ENCODE measurements at regions not wholly inside any gene's neighbourhood (a gene's known extent, or its start where the extent isn't known, plus 50 kb on each side); places are given as distances from the start of the nearest gene placed in this dataset.

DNA sequence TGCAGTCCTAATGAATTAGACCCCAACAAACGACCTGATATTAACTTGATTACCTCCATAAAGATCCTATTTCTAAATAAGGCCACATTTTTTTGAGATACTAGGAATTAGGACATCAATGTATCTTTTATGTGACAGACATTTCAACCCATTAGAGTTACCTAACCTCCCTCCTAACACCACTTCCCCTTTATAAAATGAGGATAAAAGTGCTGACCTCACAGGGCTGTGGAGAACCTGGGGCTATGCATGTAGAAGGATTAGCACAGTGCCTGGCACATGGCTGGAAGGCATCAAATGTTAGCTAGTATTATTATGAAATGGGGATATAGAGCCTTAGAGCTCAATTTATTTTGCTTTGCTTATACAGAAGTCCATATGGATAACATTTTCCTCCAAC, 53.5 kb upstream of the LRRN1 start:
- intact Hi-C loops (cut with micrococcal nuclease), result no loop called here

DNA sequence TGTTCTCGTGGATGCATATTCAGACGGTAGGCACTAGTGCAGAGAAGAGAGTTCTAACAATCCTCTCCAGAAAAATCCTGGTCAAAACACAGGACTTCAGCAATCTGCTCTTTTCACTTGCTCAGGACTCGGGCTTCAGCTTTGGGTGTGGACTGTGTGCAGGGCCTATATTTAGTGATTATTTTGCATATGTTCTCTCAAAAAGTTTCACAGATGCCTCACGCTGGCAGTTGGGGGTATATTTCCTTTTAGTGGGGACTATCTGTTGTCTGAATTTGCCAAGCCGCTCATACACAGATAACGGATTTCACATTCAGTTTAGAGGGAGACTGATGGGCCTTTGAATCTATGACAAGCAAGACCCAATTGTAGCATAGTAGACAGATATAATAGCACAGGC, 54.4 kb upstream of the LRRN1 start:
- intact Hi-C loops (cut with micrococcal nuclease), result no loop called here

DNA sequence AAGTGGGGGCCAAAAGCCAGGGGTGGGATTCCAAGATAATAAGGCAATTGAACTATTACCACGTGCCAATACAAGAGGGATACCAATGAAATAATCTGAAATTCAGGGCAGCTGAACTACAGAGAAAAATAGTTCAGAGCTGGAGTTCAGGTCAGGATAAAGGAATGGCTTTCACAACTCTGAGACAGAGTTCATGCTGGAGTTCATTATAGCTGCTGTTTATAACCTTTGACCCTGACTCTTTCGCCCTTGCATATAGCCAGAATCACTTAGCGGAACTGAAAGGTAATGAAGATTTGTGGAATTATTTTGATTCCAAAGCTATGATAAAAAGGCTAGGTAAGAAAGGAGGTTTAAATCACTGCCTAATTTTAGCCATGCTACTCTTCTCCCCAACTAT, 55.5 kb upstream of the LRRN1 start:
- intact Hi-C loops (cut with micrococcal nuclease), result no loop called here

DNA sequence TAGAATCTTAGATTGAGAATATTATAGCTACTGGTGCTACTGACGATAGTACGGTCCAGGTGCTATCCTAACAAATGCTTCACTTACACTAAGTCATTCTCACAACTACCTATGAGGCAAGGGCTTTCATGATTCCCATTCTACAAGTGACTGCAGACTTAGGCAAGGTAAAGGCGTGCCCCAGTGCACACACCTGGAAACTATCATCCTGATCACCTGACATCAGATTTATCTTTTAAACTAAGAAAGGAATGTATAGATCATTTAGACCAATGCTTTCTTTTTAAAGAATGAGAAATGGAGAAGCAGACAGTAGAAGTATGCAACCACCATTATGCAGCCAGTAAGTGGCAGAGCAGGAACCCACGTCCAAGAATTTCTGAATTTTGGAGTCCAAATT, 59.2 kb upstream of the LRRN1 start:
- intact Hi-C loops (cut with micrococcal nuclease), result no loop called here

DNA sequence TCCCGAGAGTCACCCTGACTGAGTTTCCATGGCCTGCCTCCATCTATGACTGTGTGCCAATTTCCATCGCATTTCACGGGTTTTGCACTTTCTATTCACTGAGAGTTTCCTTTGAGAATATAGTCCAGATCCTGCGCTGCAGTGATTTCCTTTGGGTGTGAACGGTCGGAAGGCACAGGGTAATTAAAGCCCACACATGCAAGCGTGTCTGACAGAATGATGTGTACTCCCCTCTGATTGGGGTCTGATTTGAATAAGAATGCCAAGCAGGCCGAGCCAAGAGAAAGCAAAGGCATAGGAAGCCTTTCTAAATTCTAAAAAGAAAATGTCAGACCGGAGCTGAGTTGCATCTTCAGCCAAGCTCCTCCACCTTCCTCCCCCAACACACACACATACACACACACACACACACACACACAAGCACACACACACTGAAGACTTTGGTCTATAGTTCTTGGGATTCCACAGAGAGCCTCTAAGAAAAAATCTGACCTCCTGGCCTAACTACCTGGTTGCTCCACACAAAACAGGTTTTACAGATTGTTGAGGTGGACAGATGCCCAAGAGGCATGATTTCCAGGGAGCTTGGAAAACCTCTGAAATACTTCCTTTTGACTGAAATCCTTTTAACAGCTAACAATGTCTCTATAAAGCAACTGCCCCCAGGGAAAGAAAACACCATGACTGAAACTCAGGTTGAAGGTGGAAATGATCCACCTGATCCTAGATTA, 59.7 kb upstream of the LRRN1 start:
- intact Hi-C loops (cut with micrococcal nuclease), result no loop called here

DNA sequence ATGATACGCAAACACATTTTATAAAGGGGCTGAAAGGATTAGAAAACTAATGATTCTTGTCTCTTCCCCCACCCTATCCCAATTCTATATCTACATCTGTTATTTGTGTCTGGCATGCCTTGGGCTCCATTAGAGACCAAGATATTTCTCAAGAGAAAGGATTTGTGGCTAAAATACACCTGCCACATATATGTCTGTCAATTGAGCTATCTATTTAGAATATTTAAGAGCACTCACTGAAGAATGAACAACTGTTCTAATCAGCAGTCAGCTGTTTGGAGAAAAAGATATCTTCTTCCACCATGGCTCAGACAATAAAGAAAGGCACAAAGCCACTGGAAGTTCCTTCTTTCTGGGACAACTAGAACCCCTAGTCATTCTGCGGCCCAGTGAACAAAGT, 61.7 kb upstream of the LRRN1 start:
- intact Hi-C loops (cut with micrococcal nuclease), result no loop called here

DNA sequence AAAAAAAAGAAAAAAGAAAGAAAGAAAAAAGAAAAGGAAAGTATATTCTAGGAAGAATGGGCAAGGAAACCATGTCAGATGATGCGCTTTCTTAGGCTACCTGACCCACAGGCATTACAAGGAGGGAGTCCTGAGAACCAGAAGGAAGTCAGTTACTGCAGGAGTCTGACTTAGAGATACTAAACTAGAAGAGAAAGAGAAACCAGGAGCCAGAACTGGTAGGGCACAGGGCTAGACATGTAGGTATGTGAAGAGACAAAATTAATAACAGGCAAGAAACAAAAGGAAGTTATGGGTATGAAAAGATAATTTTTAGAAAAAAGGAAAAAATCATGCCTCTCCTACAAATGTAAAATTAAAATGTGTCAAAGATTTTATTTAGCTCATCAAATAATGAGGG, 63.3 kb upstream of the LRRN1 start:
- intact Hi-C loops (cut with micrococcal nuclease), result no loop called here

DNA sequence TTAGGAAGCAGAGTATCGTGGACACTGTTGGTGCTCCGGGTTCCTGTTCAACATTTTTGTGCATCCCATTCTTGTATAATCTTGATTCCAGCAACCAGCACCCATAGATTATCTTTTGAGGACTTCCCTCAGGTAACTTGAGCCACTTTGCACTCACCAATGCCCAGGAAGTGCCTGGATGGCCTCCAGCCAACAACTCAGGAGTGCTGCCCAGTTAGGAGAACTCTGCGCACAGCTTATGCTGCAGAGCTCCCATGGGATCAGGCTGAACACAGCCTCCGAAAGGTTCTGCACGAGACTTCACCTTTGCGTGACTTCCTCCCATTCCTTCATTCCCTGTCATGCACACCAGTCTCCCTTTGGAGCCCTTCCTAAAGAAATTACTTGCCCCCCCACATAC, 64.3 kb upstream of the LRRN1 start:
- intact Hi-C loops (cut with micrococcal nuclease), result no loop called here

DNA sequence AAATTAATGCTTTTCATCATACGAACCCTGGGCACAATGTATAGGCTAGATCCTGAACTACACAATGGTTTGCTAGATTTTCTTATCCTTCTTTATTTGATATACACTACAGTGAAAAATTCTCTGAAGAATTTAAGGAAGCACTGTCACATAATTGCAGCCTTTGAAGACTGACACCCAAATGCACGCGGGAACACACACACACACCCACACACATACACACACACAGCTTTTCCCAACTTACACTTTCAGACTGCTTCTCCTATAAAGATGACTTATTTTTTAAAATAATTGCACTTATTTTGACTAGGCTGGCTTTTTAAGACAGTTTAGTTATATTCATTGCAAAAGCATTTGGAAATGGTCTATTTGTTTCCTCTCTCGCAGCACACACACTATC, 70.0 kb upstream of the LRRN1 start:
- intact Hi-C loops (cut with micrococcal nuclease), result no loop called here

DNA sequence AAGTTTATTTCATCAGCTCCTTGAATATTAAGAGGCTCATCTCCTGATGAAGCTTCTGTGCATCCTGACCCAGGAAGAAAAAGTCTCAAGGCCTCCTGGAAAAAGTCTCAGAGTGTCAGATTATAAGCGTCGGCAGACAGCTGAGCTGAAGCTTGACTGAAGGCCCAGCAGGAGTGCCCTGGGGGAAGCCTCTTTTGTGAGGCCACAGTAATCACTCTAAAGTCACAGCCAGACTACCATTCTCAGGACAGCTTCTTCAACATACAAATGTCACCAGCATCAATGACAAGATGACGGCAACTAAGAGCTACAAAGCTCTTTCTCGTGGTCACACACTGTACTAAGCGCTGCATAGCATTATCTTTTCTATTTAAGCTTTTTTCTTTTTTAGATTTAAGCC, 72.7 kb upstream of the LRRN1 start:
- intact Hi-C loops (cut with micrococcal nuclease), result no loop called here

DNA sequence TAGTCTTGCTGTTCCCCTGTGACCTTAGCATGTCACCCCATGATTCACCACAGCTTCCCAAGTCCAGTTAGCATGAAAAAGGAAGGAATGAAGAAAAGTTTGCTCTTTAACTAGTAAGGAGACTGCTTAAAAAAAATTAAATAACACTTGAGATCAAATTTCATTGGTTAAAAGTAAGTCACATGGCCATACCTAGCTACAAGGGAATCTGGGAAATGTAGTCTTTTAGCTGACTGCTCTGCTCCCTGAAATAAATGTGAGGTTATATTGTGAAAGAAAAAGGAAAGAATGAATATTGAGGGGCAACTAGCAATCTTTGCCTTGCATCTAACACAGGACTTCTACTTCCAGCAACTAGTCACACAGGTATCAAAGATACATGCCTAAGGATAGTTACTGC, 84.7 kb upstream of the LRRN1 start:
- intact Hi-C loops (cut with micrococcal nuclease), result no loop called here

DNA sequence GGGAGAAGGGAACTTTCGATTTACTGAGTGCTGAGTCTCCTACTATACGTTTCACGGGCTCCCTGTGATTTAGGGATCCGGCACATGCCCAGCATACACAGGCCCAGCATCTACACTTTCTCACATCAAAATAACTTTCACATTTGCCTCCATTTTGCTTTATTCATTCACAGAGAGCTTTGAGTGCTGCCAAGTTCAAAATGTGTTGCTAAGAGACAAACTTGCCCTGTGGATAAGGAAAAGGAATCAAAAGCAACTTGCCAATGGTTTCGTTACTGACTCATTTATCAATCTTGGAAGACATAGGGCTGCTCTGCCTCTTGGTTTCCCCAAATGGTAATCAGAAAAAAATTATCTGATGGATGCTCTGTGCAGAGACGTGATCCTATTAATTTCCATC, 86.3 kb upstream of the LRRN1 start:
- intact Hi-C loops (cut with micrococcal nuclease), result no loop called here

DNA sequence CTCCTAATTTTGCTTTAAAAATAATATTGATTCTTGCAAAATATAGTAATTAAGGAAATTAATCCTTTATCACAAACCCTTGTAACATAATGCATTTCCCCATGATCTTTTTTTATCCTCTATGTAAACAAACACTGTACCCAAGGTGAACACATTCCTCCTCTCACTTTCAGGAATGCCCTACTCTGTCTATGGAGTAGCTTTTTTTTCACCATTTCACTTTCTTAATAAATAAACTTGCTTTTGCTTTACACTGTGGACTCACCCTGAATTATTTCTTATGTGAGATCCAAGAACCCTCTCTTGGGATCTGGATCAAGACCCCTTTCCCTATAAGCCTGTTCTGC, 90.5 kb upstream of the LRRN1 start:
- intact Hi-C loops (cut with micrococcal nuclease), result no loop called here

DNA sequence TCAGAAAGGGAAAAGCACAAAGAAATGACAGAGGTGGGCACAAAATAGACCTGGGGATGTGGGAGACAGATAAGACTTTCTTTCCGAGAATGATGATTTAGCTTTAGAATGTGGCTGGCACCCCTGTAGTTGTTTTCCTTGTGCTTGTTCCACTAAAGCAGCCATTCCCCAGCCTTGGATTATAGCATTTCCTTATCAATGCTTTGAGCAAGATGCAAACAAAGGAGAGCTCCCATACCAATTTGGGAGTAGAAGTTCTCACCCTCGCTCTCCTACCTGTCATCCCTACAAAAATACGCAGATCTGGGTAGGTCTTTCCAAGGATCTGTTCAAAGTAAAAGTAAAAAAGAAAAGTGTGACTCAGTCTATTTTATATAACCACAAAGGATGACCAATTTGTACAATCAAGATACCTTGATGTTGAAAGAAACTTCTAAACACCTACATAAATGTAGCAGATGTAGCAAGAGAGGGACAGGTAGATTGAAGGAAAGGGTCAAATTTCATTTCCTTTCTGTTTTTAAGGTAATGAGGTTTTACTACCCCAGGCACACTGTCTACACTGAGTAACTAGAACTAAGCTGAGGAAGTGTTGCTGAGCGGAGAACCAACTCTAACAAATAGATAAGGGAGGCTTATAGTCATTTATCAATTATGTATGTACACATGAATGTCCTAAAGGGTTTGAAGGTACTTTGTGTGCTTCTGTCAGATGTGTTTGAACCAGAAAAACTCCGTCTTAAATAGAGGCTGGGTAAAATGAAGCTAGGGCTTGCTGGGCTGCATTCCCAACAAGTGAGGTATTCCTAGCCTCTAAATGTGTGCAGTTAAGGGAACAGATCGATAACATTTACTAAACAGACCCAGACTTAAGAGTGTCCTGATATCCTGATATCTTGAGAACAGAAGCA, 91.1 kb upstream of the LRRN1 start:
- intact Hi-C loops (cut with micrococcal nuclease), result no loop called here

DNA sequence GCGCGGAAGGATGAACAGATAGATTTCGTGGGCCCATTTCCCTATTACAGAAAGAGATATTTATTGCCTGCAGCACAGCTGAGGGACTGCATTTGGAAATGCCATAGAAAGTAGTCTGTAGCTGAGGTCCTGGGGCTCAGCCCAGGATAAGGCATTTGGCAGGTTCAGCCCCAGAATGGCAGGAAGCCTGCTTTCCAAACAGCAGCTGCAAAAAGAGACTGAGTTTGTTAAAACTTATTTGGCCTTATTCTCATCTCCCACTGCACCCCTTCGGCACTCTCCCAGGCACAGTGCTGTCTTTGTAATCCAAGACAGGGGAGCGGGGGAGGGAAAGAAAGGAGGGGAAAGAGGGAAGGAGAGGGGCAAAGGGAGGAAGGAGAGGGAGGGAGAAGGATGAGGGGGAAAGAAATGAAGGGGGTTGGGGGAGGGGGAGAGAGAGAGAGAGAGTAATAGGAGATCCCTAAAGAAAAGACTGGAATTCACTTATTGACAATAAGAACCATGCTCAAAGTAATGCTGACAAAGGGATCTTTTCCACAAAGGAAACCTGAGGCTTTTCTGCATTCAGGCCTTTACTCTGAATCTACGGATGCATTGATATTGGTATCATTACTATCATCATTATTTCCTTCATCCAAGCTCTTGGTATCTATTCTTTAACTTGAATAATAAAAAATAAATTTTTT, 94.0 kb upstream of the LRRN1 start:
- intact Hi-C loops (cut with micrococcal nuclease), result no loop called here

DNA sequence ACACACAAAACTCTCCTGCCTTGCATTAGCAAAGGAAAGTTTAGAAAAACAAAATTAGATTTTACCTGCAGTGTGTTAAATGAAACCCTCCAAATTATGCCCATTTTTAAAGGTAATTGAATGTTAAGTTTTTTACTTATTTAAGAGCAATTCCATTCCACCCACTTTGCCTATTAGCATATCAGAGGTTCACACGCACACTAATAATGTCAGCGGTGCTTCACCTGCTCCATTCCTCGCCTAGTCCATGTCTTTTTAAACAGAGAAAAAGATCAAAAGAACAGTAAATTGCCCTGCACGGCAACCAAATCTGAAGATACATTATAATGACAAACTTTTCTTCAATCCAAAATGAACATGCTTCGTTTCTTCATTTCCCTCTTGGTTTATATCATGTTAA, 97.3 kb upstream of the LRRN1 start:
- intact Hi-C loops (cut with micrococcal nuclease), result no loop called here

DNA sequence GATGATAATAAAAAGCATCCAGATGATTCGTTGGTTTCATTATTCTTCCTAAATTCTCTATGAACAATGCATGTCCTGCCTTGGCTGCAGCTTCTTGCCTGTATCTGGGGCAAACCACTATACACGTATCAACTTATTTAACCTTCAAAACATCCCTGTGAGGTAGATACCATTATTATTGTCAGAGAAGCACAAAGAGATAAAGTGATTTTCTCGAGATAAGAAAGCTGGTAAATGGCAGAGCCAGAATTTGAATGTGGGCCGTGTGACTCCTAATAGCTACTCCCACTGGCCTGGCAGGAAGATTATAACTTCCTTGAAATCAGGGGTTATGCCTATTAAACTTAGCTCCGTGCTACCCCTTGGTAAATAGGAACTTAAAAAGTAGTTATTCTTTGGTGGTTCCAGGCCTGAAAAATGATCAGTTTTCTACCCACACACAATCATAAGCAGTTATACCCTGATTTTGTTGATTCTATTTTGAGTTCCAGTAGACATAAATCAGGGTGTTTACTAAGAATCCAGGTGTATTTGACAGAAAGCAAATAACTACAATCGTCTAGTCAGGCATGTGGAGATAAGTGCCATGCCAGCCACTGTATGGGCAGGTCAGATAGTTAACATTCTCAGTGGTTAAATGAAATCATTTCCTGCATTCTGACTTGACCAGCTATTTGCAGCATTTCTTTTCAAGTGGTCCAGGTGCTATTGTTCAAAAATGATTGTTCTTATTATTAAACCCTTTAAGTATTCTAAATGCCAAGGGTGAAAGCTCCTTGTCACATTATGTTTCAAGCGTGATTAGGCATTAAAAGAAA, 99.2 kb upstream of the LRRN1 start:
- intact Hi-C loops (cut with micrococcal nuclease), result no loop called here

DNA sequence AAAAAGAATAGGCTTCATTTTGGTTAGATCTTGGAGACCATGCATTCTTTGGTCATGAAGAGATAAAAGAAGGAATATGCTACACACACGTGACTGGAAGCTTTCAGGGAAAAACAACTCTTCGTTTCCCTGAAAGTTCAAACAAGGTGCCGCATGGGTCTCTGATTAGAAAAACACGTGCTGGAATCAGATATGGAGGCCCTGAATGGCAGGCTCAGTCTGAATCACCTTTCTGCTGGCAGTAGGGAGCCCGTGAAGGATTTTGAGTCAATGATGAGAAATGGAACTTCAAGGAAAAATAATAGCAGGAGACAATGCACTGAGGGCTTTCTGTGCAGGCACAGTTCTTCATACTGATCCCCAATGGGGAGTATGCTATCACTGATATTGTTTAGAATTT, 99.8 kb upstream of the LRRN1 start:
- intact Hi-C loops (cut with micrococcal nuclease), result no loop called here

DNA sequence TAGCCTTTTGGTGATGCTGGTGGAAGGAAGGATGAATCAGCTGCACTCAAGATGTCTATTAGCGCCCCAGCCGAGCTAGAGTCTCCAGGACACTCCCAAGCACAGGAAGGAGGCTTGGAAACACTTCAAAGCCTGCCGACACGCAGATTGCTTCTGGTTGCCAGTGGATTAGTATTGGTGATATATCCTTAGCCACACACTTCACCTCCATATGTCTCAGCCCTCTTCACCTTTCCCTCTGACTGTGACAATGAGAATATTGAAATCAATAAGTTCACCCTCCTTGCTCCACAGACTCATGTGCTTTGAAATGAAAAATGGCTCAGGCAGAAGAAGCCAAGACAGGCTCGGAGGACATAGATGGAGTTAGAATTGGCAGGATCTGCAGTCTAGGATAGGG, 102.9 kb upstream of the LRRN1 start:
- intact Hi-C loops (cut with micrococcal nuclease), result no loop called here

DNA sequence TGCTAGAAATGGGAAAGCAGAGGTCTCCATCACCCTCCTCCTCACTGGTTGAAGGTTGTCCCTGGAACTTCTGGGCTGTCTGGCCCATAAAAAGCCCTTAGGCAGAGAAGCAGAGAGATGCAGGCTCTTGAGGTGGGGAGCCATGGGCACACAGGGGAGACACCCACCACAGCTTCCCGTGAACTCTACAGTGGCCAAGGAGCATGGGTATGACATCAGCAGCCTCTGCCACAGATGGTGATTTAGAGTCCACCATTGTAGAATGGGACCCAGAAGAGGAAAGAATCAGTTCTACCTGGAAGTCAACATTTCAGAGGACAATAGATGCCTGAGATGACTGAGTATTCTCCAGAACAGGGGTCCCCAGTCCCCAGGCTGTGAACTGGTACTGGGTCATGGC, 105.6 kb upstream of the LRRN1 start:
- intact Hi-C loops (cut with micrococcal nuclease), result no loop called here

DNA sequence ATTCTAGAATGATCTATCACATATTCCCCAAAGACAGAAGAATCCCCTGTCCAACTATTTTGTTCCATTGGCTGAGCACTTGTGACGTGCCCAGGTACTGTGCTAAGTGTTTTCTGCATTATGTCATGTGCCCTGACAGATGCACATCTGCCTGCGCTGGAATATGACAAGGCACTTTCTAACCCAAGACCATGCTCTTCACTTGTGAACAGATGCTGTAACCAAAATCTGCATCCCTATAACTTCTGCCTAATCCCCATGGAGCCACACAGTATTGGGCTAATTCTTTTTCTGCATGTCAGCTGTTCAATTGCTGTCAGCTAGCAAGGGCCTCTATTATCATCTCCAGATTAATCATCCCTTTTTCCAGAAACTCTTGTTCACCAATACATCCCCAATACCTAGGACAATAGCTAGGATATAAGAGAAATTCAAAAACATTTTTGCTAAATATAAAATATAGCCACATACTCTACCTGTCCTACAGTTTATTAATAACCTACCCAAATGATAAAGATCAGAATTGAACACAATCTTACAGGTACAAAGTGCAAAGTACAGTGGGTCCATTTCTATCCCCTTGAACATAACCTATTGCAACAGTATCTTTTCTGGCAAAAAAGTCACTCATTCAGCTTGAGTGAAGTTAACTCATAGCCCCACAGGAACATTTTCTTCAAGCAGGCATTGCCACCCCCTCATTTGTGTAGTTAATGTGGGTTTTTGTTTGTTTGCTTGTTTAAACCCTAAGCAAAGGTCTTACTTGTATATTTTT, 109.4 kb upstream of the LRRN1 start:
- intact Hi-C loops (cut with micrococcal nuclease), result no loop called here

Data from T-helper 1 cell treated with Interleukin-12 subunit alpha and Interleukin-12 subunit beta and Interleukin-4 antibody, amounts not matched to agents 30 ng/mL and 1 ng/mL, for 36 hours (primary cell).